WTC11 (cell line): ENCODE measurements at regions not wholly inside any gene's neighbourhood (a gene's known extent, or its start where the extent isn't known, plus 50 kb on each side); places are given as distances from the start of the nearest gene placed in this dataset.

Experiments used
- ATAC-seq: fragments of 200-7000 bp; cut with Tn5 transposase; 2 replicates; pipeline ENCODE4 v1.10.0; 2021; ENCODE audit warnings: mild to moderate bottlenecking, moderate library complexity
- CTCF ChIA-PET: fragments of 300-600 bp; sonication (Branson Sonifier 250); formaldehyde crosslinking; loops from one replicate; lab custom pipeline; 2021; ENCODE audit warnings: antibody characterized with exemption; lab: Charles Lee
- POLR2A ChIA-PET: fragments of 350-600 bp; sonication (Branson Sonifier 250); formaldehyde crosslinking; loops from one replicate; lab custom pipeline; 2021; ENCODE audit warnings: antibody characterized with exemption; lab: Charles Lee
- DNase-seq: peaks from one replicate; pipeline ENCODE4 v3.0.0; 2021; ENCODE audit warnings: low spot score
- H3K27ac Mint-ChIP-seq: 2 replicates; pipeline ENCODE4 v1.8.0; 2021; ENCODE audit warnings: mixed read lengths
- H3K27me3 Mint-ChIP-seq: 2 replicates; pipeline ENCODE4 v1.8.0; 2021; ENCODE audit warnings: low read depth, mild to moderate bottlenecking, moderate library complexity, mixed read lengths
- H3K36me3 Mint-ChIP-seq: 2 replicates; pipeline ENCODE4 v1.8.0; 2021; ENCODE audit warnings: mixed read lengths
- H3K4me1 Mint-ChIP-seq: 2 replicates; pipeline ENCODE4 v1.8.0; 2022; ENCODE audit warnings: mixed read lengths
- H3K4me3 Mint-ChIP-seq: 2 replicates; pipeline ENCODE4 v1.8.0; 2021; ENCODE audit warnings: mild to moderate bottlenecking, moderate library complexity, mixed read lengths
- H3K9me3 Mint-ChIP-seq: 2 replicates; pipeline ENCODE4 v1.8.0; 2021; ENCODE audit warnings: mixed read lengths
- ATF1 ChIP-seq: sonication (generic); formaldehyde crosslinking; IDR thresholded peaks from 2 replicates; pipeline ENCODE4 v1.8.1; 2023; ENCODE audit warnings: mild to moderate bottlenecking, moderate library complexity, missing genetic modification reagents
- CBFB ChIP-seq: sonication (generic); formaldehyde crosslinking; IDR thresholded peaks from 2 replicates; pipeline ENCODE4 v1.8.1; 2022; ENCODE audit warnings: mild to moderate bottlenecking, low read depth, missing genetic modification reagents
- E2F4 ChIP-seq: sonication (generic); formaldehyde crosslinking; IDR thresholded peaks from 2 replicates; pipeline ENCODE4 v1.8.1; 2022; ENCODE audit warnings: low read depth, mild to moderate bottlenecking, moderate library complexity, missing genetic modification reagents, borderline replicate concordance
- EMX1 ChIP-seq: fragments of 250-450 bp; sonication (Bioruptor Pico); IDR thresholded peaks from 2 replicates; pipeline ENCODE4 v1.8.0; 2021; ENCODE audit warnings: mild to moderate bottlenecking
- FOXP4 ChIP-seq: sonication (generic); formaldehyde crosslinking; IDR thresholded peaks from 2 replicates; pipeline ENCODE4 v1.8.0; 2022; ENCODE audit warnings: mild to moderate bottlenecking, missing genetic modification reagents
- GABPB1 ChIP-seq: sonication (generic); formaldehyde crosslinking; IDR thresholded peaks from 2 replicates; pipeline ENCODE4 v1.8.1; 2023; ENCODE audit warnings: mild to moderate bottlenecking, missing genetic modification reagents
- GTF2I ChIP-seq: fragments of 250-450 bp; sonication (Bioruptor Pico); conservative IDR thresholded peaks from 2 replicates; pipeline ENCODE4 v1.4.0; 2021; ENCODE audit warnings: mild to moderate bottlenecking
- KAT7 ChIP-seq: sonication (generic); formaldehyde crosslinking; IDR thresholded peaks from 2 replicates; pipeline ENCODE4 v1.8.1; 2023; ENCODE audit warnings: missing genetic modification reagents, mild to moderate bottlenecking, borderline replicate concordance
- NFATC4 ChIP-seq: fragments of 250-450 bp; sonication (Bioruptor Pico); IDR thresholded peaks from 2 replicates; pipeline ENCODE4 v1.9.0; 2021; ENCODE audit warnings: mild to moderate bottlenecking
- PRRX2 ChIP-seq: fragments of 250-450 bp; sonication (Bioruptor Pico); IDR thresholded peaks from 2 replicates; pipeline ENCODE4 v1.8.0; 2021; ENCODE audit warnings: mild to moderate bottlenecking
- TCF7 ChIP-seq: sonication (generic); formaldehyde crosslinking; IDR thresholded peaks from 2 replicates; pipeline ENCODE4 v1.8.0; 2022; ENCODE audit warnings: mild to moderate bottlenecking, low read depth, missing genetic modification reagents, moderate library complexity
- TP53 ChIP-seq: sonication (generic); formaldehyde crosslinking; IDR thresholded peaks from 2 replicates; pipeline ENCODE4 v1.8.1; 2023; ENCODE audit warnings: mild to moderate bottlenecking, missing genetic modification reagents
- ZMAT4 ChIP-seq: fragments of 250-450 bp; sonication (Bioruptor Pico); IDR thresholded peaks from 2 replicates; pipeline ENCODE4 v1.9.0; 2021; ENCODE audit warnings: mild to moderate bottlenecking
- ZNF219 ChIP-seq: sonication (generic); formaldehyde crosslinking; IDR thresholded peaks from 2 replicates; pipeline ENCODE4 v1.8.0; 2023; ENCODE audit warnings: missing genetic modification reagents, mild to moderate bottlenecking, borderline replicate concordance
- ZNF396 ChIP-seq: fragments of 250-450 bp; sonication (Bioruptor Pico); IDR thresholded peaks from 2 replicates; pipeline ENCODE4 v1.8.0; 2021; ENCODE audit warnings: mild to moderate bottlenecking, moderate library complexity, borderline replicate concordance
- TF ChIP-seq, protein P1 (sequence below): sonication (generic); formaldehyde crosslinking; IDR thresholded peaks from 2 replicates; pipeline ENCODE4 v1.8.1; 2023; ENCODE audit warnings: mild to moderate bottlenecking, missing genetic modification reagents, borderline replicate concordance
- TF ChIP-seq, protein P2 (sequence below): fragments of 250-450 bp; sonication (Bioruptor Pico); conservative IDR thresholded peaks from 2 replicates; pipeline ENCODE4 v1.9.0; 2021; ENCODE audit warnings: mild to moderate bottlenecking
- TF ChIP-seq, protein P3 (sequence below): sonication (generic); formaldehyde crosslinking; conservative IDR thresholded peaks from 2 replicates; pipeline ENCODE4 v1.8.1; 2023; ENCODE audit warnings: mild to moderate bottlenecking, low read depth, missing genetic modification reagents, moderate library complexity
- TF ChIP-seq, protein P4 (sequence below): sonication (generic); formaldehyde crosslinking; IDR thresholded peaks from 2 replicates; pipeline ENCODE4 v1.8.1; 2023; ENCODE audit warnings: mild to moderate bottlenecking, missing genetic modification reagents

DNA sequence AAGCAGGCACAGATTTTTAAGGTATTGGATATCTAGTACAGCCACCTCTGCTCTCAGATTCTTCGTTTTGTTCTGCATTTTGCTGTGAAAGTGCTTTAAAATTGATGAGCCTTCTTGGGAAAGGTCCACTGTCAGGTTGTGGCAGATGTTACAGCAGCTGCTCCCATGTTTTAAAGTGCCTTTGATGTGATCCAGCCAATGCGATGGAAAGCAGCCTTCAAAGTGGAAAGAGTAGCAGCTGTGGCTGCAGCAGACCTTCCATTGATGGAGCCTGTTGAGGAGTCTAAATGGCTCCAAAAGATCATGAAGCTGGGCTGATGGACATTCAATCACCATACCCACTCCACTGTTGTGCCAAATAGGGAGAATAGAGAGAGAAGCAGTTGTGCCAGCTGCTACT lies 816.9 kb downstream of the PLA2G4A start:
- ChIA-PET POLR2A (no interaction called here), CTCF (no interaction called here)
- DNase-seq (no peak), ATAC-seq (no peak)
- Mint-ChIP-seq H3K9me3 (peaks cover 15% of the 10 kb centered on the region), H3K4me3 (no peak overlapping the region), H3K4me1 (peaks cover 10% of the 10 kb centered on the region), H3K27me3 (no peaks in the 10 kb centered on the region), H3K36me3 (peaks cover 12% of the 10 kb centered on the region), H3K27ac (no peak overlapping the region)
- TF ChIP-seq KAT7 (CRISPR knock-in tag) (no peak), ZMAT4 (CRISPR knock-in tag) (no peak), TP53 (CRISPR knock-in tag) (no peak), TCF7 (no peak), ZNF219 (CRISPR knock-in tag) (no peak), EMX1 (CRISPR knock-in tag) (no peak), ZNF396 (CRISPR knock-in tag) (no peak), GTF2I (CRISPR knock-in tag) (no peak), FOXP4 (CRISPR knock-in tag) (no peak), E2F4 (no peak), CBFB (CRISPR knock-in tag) (no peak)
- TF ChIP-seq, protein P1, sequence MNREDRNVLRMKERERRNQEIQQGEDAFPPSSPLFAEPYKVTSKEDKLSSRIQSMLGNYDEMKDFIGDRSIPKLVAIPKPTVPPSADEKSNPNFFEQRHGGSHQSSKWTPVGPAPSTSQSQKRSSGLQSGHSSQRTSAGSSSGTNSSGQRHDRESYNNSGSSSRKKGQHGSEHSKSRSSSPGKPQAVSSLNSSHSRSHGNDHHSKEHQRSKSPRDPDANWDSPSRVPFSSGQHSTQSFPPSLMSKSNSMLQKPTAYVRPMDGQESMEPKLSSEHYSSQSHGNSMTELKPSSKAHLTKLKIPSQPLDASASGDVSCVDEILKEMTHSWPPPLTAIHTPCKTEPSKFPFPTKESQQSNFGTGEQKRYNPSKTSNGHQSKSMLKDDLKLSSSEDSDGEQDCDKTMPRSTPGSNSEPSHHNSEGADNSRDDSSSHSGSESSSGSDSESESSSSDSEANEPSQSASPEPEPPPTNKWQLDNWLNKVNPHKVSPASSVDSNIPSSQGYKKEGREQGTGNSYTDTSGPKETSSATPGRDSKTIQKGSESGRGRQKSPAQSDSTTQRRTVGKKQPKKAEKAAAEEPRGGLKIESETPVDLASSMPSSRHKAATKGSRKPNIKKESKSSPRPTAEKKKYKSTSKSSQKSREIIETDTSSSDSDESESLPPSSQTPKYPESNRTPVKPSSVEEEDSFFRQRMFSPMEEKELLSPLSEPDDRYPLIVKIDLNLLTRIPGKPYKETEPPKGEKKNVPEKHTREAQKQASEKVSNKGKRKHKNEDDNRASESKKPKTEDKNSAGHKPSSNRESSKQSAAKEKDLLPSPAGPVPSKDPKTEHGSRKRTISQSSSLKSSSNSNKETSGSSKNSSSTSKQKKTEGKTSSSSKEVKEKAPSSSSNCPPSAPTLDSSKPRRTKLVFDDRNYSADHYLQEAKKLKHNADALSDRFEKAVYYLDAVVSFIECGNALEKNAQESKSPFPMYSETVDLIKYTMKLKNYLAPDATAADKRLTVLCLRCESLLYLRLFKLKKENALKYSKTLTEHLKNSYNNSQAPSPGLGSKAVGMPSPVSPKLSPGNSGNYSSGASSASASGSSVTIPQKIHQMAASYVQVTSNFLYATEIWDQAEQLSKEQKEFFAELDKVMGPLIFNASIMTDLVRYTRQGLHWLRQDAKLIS (CRISPR knock-in tag): no peak
- TF ChIP-seq, protein P2, sequence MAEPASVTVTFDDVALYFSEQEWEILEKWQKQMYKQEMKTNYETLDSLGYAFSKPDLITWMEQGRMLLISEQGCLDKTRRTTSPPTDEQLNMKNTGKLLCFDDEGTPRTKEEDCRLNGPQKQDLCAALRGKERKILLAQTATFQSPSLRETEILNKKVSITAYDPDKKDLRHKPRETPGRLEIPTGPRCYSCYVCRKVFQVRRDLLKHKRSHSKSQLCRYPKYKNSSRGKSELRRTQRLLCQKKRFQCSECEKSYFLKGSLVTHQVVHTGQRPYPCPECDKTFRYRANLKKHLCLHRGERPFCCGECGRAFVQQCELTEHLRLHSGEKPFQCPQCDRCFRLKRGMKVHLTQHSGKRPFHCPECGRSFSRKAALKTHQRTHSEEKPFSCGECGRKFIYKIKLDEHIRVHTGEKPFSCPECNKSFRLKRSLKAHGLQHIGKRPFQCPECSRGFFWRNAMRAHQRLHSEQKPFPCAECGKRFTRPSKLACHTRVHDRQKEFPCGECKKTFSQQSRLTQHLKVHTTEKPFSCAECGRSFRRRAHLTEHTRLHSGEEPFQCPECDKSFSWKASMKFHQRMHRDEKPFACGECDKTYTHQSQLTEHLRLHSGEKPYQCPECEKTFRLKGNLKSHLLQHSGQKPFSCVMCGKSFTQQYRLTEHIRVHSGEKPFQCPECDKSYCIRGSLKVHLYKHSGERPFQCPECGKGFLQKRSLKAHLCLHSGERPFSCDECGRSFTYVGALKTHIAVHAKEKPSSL (CRISPR knock-in tag): no peak

- Mint-ChIP-seq H3K27ac (no peak overlapping the region), H3K4me3 (no peak overlapping the region), H3K4me1 (peaks cover 7% of the 10 kb centered on the region), H3K27me3 (no peaks in the 10 kb centered on the region), H3K9me3 (peaks cover 5% of the 10 kb centered on the region; the same call in 1 of the 2 replicates), H3K36me3 (peaks cover 2% of the 10 kb centered on the region)
- POLR2A ChIA-PET: no interaction called here
- CTCF ChIA-PET: no interaction called here
- ATAC-seq: no peak
- no peak for DNase-seq
- TF ChIP-seq PRRX2: no peak
- no peak for TF ChIP-seq GABPB1 (CRISPR knock-in tag)
- no peak for TF ChIP-seq EMX1 (CRISPR knock-in tag)
- no peak for TF ChIP-seq NFATC4 (CRISPR knock-in tag)
- TF ChIP-seq ATF1 (CRISPR knock-in tag): no peak
- TF ChIP-seq ZMAT4 (CRISPR knock-in tag): no peak
- TF ChIP-seq, protein P3, sequence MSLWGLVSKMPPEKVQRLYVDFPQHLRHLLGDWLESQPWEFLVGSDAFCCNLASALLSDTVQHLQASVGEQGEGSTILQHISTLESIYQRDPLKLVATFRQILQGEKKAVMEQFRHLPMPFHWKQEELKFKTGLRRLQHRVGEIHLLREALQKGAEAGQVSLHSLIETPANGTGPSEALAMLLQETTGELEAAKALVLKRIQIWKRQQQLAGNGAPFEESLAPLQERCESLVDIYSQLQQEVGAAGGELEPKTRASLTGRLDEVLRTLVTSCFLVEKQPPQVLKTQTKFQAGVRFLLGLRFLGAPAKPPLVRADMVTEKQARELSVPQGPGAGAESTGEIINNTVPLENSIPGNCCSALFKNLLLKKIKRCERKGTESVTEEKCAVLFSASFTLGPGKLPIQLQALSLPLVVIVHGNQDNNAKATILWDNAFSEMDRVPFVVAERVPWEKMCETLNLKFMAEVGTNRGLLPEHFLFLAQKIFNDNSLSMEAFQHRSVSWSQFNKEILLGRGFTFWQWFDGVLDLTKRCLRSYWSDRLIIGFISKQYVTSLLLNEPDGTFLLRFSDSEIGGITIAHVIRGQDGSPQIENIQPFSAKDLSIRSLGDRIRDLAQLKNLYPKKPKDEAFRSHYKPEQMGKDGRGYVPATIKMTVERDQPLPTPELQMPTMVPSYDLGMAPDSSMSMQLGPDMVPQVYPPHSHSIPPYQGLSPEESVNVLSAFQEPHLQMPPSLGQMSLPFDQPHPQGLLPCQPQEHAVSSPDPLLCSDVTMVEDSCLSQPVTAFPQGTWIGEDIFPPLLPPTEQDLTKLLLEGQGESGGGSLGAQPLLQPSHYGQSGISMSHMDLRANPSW (CRISPR knock-in tag): no peak
- TF ChIP-seq, protein P4, sequence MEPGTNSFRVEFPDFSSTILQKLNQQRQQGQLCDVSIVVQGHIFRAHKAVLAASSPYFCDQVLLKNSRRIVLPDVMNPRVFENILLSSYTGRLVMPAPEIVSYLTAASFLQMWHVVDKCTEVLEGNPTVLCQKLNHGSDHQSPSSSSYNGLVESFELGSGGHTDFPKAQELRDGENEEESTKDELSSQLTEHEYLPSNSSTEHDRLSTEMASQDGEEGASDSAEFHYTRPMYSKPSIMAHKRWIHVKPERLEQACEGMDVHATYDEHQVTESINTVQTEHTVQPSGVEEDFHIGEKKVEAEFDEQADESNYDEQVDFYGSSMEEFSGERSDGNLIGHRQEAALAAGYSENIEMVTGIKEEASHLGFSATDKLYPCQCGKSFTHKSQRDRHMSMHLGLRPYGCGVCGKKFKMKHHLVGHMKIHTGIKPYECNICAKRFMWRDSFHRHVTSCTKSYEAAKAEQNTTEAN (CRISPR knock-in tag): no peak
Measured at GRCh38 chr1:187646536-187647107, 817.9 kb downstream of the PLA2G4A start.
